Stimulated activated CD4-positive, alpha-beta T cell treated with anti-CD3 and anti-CD28 coated beads, Interleukin-12 subunit alpha, Interleukin-12 subunit beta, amount 100 ng/mL, for 24 hours (primary cell): ENCODE measurements at regions not wholly inside any gene's neighbourhood (a gene's known extent, or its start where the extent isn't known, plus 50 kb on each side); places are given as distances from the start of the nearest gene placed in this dataset.

Experiments used
- DNase-seq, 2 experiments: peaks; one replicate each; pipeline ENCODE4 v3.0.0-alpha.2; 2020; ENCODE audit warnings: low read depth in 2 of 2

- no peak for DNase-seq
These were observed 767.3 kb upstream of the SORCS1 start for GRCh38 chr10:107931808-107932207.

- no peak for DNase-seq
These were observed 765.5 kb upstream of the SORCS1 start for GRCh38 chr10:107930037-107930436.

GRCh38 chr10:107924458-107924857 is 760.0 kb upstream of the SORCS1 start:
- DNase-seq: no peak

- DNase-seq: no peak
These were observed 755.2 kb upstream of the SORCS1 start for GRCh38 chr10:107919626-107920235.

GRCh38 chr10:107918171-107918570 is 753.7 kb upstream of the SORCS1 start:
- DNase-seq: no peak

GRCh38 chr10:107915215-107915610 is 750.7 kb upstream of the SORCS1 start:
- no peak for DNase-seq

- DNase-seq: no peak
These were observed 750.1 kb upstream of the SORCS1 start for GRCh38 chr10:107914450-107915214.

GRCh38 chr10:107913317-107914294 is 749.1 kb upstream of the SORCS1 start:
- no peak for DNase-seq

- DNase-seq: no peak
These were observed 736.6 kb upstream of the SORCS1 start for GRCh38 chr10:107901076-107901475.

GRCh38 chr10:107900131-107900530 is 735.6 kb upstream of the SORCS1 start:
- DNase-seq: no peak

GRCh38 chr10:107899502-107900062 is 735.1 kb upstream of the SORCS1 start:
- no peak for DNase-seq

GRCh38 chr10:107899075-107899474 is 734.6 kb upstream of the SORCS1 start:
- no peak for DNase-seq

GRCh38 chr10:107898392-107898791 is 733.9 kb upstream of the SORCS1 start:
- DNase-seq: no peak

- DNase-seq: no peak
These were observed 730.0 kb upstream of the SORCS1 start for GRCh38 chr10:107894516-107894915.

- DNase-seq: no peak
These were observed 724.6 kb upstream of the SORCS1 start for GRCh38 chr10:107889105-107889504.

GRCh38 chr10:107880185-107880584 is 715.7 kb upstream of the SORCS1 start:
- DNase-seq: no peak

- no peak for DNase-seq
These were observed 708.5 kb upstream of the SORCS1 start for GRCh38 chr10:107873007-107873406.

- DNase-seq: no peak
These were observed 701.2 kb upstream of the SORCS1 start for GRCh38 chr10:107865691-107866090.

- DNase-seq: no peak
These were observed 694.6 kb upstream of the SORCS1 start for GRCh38 chr10:107859065-107859464.

- DNase-seq: no peak
These were observed 691.5 kb upstream of the SORCS1 start for GRCh38 chr10:107856047-107856315.

GRCh38 chr10:107855301-107856046 is 691.0 kb upstream of the SORCS1 start:
- no peak for DNase-seq
